ENCODE measurements at regions not wholly inside any gene's neighbourhood (a gene's known extent, or its start where the extent isn't known, plus 50 kb on each side); places are given as distances from the start of the nearest gene placed in this dataset.
"Not testable (repeated sequence)": the region's sequence is repeated elsewhere in the genome, so short reads cannot be mapped to it uniquely, and the experiment has no call there.

- no peak for DNase-seq (ENCODE audit: low read depth in 2 of 2)
Measured at GRCh38 chr15:89028036-89028435, 60.2 kb upstream of the ABHD2 start.

- no peak for DNase-seq (ENCODE audit: low read depth in 2 of 2)
Measured at GRCh38 chr15:89030311-89030710, 57.9 kb upstream of the ABHD2 start.

- not testable (repeated sequence) for DNase-seq (ENCODE audit: low read depth in 2 of 2)
Measured at GRCh38 chr15:89031637-89032285, 56.5 kb upstream of the ABHD2 start.

GRCh38 chr15:89034305-89034704 is 54.0 kb upstream of the ABHD2 start:
- no peak for DNase-seq (ENCODE audit: low read depth in 2 of 2)

GRCh38 chr15:89035150-89035549 is 53.1 kb upstream of the ABHD2 start:
- no peak for DNase-seq (ENCODE audit: low read depth in 2 of 2)

- DNase-seq (ENCODE audit: low read depth in 2 of 2): no peak
Measured at GRCh38 chr15:89035658-89036057, 52.6 kb upstream of the ABHD2 start.

- no peak for DNase-seq (ENCODE audit: low read depth in 2 of 2)
Measured at GRCh38 chr15:89038146-89038545, 50.1 kb upstream of the ABHD2 start.
